NT2/D1 (cell line): ENCODE measurements at regions not wholly inside any gene's neighbourhood (a gene's known extent, or its start where the extent isn't known, plus 50 kb on each side); places are given as distances from the start of the nearest gene placed in this dataset.

ENCODE experiments used
- DNase-seq: peaks from one replicate; pipeline ENCODE4 v3.0.0-alpha.2; 2011; ENCODE audit warnings: low read depth, low spot score
- H3K27me3 ChIP-seq: 2 replicates; pipeline ENCODE4 v1.6.0; 2011; ENCODE audit warnings: mild to moderate bottlenecking; ENCODE audit not compliant: insufficient read length, insufficient read depth
- H3K36me3 ChIP-seq: 2 replicates; pipeline ENCODE4 v1.6.1; 2011; ENCODE audit warnings: mild to moderate bottlenecking, low read length, mixed read lengths; ENCODE audit not compliant: insufficient read depth, insufficient read length
- H3K4me1 ChIP-seq: 2 replicates; pipeline ENCODE4 v1.5.1; 2011; ENCODE audit not compliant: insufficient read depth, insufficient read length
- H3K4me3 ChIP-seq: 2 replicates; pipeline ENCODE4 v1.5.1; 2011; ENCODE audit warnings: low read depth; ENCODE audit not compliant: insufficient read length
- H3K9ac ChIP-seq: 2 replicates; pipeline ENCODE4 v1.6.0; 2011; ENCODE audit warnings: low read depth; ENCODE audit not compliant: insufficient read length
- H3K9me3 ChIP-seq: 2 replicates; pipeline ENCODE4 v1.5.1; 2011; ENCODE audit warnings: mild to moderate bottlenecking, low read length; ENCODE audit not compliant: insufficient read depth
- SUZ12 ChIP-seq: IDR thresholded peaks from 2 replicates; pipeline ENCODE4 v1.6.1; 2011; ENCODE audit not compliant: insufficient read length, insufficient read depth; ENCODE audit errors: extremely low read depth
- YY1 ChIP-seq: IDR thresholded peaks from 2 replicates; pipeline ENCODE4 v1.6.1; 2011; ENCODE audit not compliant: insufficient read length, insufficient read depth
- ZNF274 ChIP-seq: IDR thresholded peaks from 2 replicates; pipeline ENCODE4 v1.6.1; 2011; ENCODE audit warnings: mild to moderate bottlenecking, low read depth, low read length

DNA sequence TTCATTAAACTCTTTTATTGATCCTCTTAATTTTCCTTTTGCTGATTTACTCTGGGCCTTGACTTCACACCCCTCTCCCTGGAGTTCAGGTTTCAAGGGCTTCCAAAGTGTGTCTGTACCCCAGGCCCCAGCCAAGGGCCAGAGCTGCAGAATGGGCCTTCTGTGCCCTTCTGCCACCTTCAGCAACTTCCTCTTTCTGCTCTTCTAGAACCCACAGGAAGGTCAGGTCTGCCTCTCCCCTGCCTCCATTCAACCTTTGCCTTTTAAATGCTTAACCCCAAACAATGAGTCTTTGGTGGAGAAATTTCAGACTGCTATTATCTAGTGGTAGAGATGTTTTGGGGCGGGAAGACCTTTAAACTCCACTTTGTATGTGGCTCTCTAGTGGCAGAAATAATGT is 63.1 kb downstream of the TSN start:
- H3K9ac ChIP-seq = no peak overlapping the region
- no peaks in the 10 kb centered on the region for H3K27me3 ChIP-seq
- H3K4me1 ChIP-seq = peaks cover under 1% of the 10 kb centered on the region
- TF ChIP-seq SUZ12 (no peak), YY1 (no peak), ZNF274 (no peak)
- peaks cover 25% of the 10 kb centered on the region; the same call in 1 of the 2 replicates for H3K9me3 ChIP-seq
- no peak overlapping the region for H3K4me3 ChIP-seq
- no peak for DNase-seq
- no peaks in the 10 kb centered on the region for H3K36me3 ChIP-seq

DNA sequence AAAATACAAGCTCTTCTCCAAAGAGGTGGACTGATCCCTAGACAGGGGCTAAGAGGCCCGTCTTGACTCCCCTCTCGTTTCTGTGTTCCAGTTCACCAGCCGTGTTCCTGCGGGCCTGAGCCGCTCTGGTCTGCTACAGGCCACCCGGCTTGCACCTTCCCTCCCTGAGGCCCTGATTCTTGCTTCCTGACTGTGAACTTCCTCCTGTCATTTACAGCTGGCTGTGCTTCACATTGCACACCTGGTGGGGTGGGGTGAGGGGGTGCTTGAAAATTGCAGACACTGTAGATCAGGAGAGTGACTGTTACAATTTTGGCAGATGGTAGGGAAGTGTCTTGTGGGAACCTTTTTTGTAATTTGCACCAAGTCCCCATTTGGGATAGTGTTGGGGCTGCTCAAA is 64.4 kb downstream of the TSN start:
- Histone ChIP-seq H3K9ac (no peak overlapping the region), H3K4me3 (no peak overlapping the region), H3K9me3 (peaks cover 25% of the 10 kb centered on the region; the same call in 1 of the 2 replicates), H3K4me1 (no peaks in the 10 kb centered on the region), H3K36me3 (no peaks in the 10 kb centered on the region), H3K27me3 (no peaks in the 10 kb centered on the region)
- no peak for DNase-seq
- no peak for TF ChIP-seq YY1
- no peak for TF ChIP-seq SUZ12
- TF ChIP-seq ZNF274 = no peak

DNA sequence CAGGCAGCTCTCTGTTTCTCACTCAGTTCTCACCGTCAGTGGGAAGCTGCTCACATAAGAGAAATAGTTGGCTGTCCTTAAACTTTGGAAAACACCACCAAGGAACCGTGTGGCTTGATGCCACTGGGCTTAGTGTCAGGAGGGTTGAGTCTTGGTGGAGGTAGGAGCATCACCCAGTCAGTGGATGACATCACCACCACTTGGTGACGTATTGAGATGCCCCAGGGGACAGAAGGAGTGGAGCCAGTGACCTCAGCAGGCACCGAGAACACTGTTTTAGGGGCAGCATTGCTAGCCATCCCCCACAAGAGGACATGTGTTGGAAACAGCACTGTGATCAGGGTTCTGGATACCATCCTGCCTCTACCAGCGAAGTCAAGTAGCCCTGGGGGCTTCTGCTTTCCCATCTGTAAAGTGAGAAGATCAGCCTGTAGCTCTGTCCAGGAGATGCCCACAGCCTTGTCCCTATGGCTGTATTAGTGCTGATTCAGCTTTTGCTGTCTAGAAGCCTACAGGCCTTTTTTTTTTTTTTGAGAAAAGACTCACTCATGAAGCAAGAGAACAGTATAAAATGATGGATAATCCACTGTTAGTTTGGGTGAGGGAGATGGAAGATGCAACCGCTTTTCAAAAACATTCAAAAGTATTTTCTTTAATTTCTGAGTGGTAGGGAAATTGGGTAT is 66.2 kb downstream of the TSN start:
- Histone ChIP-seq H3K27me3 (no peaks in the 10 kb centered on the region), H3K4me1 (no peaks in the 10 kb centered on the region)

DNA sequence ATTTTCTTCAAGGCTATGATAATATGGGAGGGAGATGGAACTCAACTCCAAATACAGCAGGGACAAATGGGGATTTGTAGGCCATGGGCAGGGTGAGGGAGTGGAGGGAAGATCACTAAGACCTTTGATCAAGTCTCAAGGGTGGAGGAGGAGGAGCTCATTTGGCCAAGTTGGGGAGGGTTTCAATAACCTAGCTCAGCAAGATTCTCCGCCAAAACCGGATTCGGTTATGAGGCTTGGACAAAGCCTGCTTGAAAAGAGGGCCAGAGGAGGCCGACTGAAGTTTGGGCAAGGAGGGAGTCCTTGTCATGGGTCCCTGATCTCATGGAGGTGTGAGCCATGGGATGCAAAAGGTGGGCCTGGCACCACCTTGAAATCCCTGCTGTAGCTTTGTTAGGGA is 68.8 kb downstream of the TSN start:
- no peak for DNase-seq
- TF ChIP-seq ZNF274 = no peak
- TF ChIP-seq YY1 = no peak
- no peak for TF ChIP-seq SUZ12
- no peaks in the 10 kb centered on the region for H3K27me3 ChIP-seq
- H3K4me1 ChIP-seq = no peaks in the 10 kb centered on the region
- H3K36me3 ChIP-seq = no peaks in the 10 kb centered on the region
- no peak overlapping the region for H3K9ac ChIP-seq
- no peak overlapping the region for H3K4me3 ChIP-seq
- H3K9me3 ChIP-seq = peaks cover 15% of the 10 kb centered on the region; the same call in 1 of the 2 replicates

More for the DNA sequence above, 66.2 kb downstream of the TSN start:
- H3K4me3 ChIP-seq = no peak overlapping the region
- no peaks in the 10 kb centered on the region for H3K36me3 ChIP-seq
- H3K9ac ChIP-seq = no peak overlapping the region
- peaks cover 25% of the 10 kb centered on the region; the same call in 1 of the 2 replicates for H3K9me3 ChIP-seq
- no peak for DNase-seq
- no peak for TF ChIP-seq ZNF274
- TF ChIP-seq SUZ12 = no peak
- no peak for TF ChIP-seq YY1

DNA sequence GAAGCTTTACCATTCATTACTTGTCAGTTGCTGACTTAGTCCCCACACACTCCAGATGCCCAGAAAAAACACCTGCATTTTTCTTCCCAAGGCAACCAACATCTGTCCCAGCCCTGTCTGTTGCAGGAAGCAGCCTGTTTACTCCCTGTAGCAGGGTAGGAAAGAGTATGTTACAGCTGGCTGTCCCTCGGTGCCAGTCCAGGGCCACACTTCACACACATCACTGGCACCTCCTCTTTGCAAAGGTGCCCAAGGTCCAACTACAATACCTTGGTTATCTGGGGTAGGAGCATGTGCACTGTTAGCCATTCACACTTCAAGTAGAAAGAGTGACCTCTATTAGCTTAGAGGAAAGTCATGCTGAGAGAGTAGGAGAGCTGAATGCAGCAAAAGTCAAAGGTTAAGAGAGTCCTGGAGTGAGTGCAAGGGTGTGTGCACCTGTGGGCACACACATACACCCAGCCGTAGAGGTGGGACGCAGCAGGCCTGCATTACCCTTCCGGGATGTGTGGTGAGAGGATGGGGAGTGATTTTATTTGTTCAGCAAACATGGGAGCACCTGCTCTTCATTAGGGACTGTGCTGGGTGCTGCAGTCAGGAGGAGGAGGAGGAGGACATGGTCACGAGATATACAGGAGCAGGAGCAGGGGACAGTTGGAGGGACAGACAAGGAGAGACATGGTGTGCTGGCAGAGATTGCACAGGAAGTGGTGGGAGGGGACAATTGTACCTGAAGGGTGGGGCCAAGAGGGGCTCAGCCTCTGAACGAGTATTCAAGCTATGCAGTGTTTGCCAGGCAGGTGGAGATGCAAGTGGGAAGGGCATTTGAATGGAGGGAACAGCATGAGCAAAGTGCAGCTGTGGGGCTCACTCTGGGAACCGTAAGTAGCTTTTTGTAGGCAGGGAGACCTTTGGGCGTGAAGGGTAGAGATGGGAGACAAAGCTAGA is 69.8 kb downstream of the TSN start:
- no peaks in the 10 kb centered on the region for H3K27me3 ChIP-seq
- peaks cover 15% of the 10 kb centered on the region; the same call in 1 of the 2 replicates for H3K9me3 ChIP-seq
- no peak overlapping the region for H3K9ac ChIP-seq
- DNase-seq = no peak
- TF ChIP-seq SUZ12 (no peak), ZNF274 (no peak)
- H3K36me3 ChIP-seq = no peaks in the 10 kb centered on the region
- no peaks in the 10 kb centered on the region for H3K4me1 ChIP-seq
- H3K4me3 ChIP-seq = no peak overlapping the region

DNA sequence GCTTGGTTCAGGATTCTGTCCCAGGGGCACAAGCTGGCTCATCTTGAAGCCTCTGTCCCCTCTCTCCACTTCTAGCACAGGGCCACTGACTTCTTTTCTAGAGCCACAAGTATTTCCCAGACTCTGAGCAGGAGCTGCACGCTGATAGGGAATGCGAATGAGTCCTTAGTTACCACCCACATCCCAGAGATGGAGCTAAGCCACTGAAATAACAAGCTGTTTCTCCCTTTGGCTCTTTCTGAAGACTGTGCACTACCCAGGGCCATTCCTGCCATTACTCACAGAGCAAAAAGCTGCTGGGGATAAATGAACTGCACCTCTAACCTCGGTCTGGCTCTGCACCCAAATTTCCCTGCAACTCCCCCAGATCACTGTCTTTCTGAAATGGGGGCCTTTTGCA is 70.6 kb downstream of the TSN start:
- TF ChIP-seq SUZ12 = no peak
- no peak for TF ChIP-seq ZNF274
- no peak for TF ChIP-seq YY1

DNA sequence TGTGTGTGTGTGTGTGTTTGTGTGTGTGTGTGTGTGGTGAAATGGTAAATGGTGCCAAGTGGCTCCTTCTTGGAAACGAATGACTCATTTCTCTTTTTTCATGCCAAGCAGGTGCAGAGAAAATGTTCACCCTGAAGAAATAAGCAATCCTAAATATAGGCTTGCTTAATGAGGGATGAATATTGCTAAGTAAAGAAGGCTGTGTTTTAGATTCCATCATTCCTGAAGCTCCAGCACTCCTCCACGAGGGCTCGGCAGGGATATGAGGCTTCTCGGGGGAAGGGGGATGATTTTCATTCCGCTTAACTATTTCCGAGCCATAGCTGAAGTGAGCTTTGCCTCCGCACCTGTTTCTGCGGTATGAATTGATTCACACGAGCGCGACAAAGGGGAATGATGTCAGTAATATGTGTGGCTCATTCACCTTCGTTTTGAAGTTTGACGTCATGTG is 72.9 kb downstream of the TSN start:
- TF ChIP-seq YY1 (no peak), ZNF274 (no peak), SUZ12 (no peak)
- no peaks in the 10 kb centered on the region for H3K4me1 ChIP-seq
- DNase-seq = no peak

More for the DNA sequence above, 70.6 kb downstream of the TSN start:
- peaks cover 15% of the 10 kb centered on the region; the same call in 1 of the 2 replicates for H3K9me3 ChIP-seq
- no peak overlapping the region for H3K4me3 ChIP-seq
- H3K36me3 ChIP-seq = no peaks in the 10 kb centered on the region
- no peaks in the 10 kb centered on the region for H3K27me3 ChIP-seq
- no peak overlapping the region for H3K9ac ChIP-seq
- H3K4me1 ChIP-seq = no peaks in the 10 kb centered on the region
- no peak for DNase-seq

More for the DNA sequence above, 72.9 kb downstream of the TSN start:
- no peaks in the 10 kb centered on the region for H3K27me3 ChIP-seq
- peaks cover 2% of the 10 kb centered on the region; the same call in 1 of the 2 replicates for H3K9me3 ChIP-seq
- no peaks in the 10 kb centered on the region for H3K36me3 ChIP-seq
- H3K4me3 ChIP-seq = no peak overlapping the region
- no peak overlapping the region for H3K9ac ChIP-seq
